DMS53 treated with DMSO at 0.1 percent for 48 hours (cell line): ENCODE measurements at regions not wholly inside any gene's neighbourhood (a gene's known extent, or its start where the extent isn't known, plus 50 kb on each side); places are given as distances from the start of the nearest gene placed in this dataset.
"Not testable (repeated sequence)": the region's sequence is repeated elsewhere in the genome, so short reads cannot be mapped to it uniquely, and the experiment has no call there.

Experiments used
- DNase-seq: peaks from one replicate; lab custom pipeline; 2025; ENCODE audit not compliant: unreplicated experiment; lab: John Stamatoyannopoulos, UW

- no peak for DNase-seq
These were observed 84.6 kb upstream of the ATP8B1 start for GRCh38 chr18:57887543-57888383.

GRCh38 chr18:57885931-57886330 is 82.8 kb upstream of the ATP8B1 start:
- DNase-seq: peak; percentile 24

- DNase-seq: no peak
These were observed 79.3 kb upstream of the ATP8B1 start for GRCh38 chr18:57882465-57882864.

- DNase-seq: peak; percentile 93
These were observed 78.8 kb upstream of the ATP8B1 start for GRCh38 chr18:57881818-57882413.

GRCh38 chr18:57879924-57880323 is 76.8 kb upstream of the ATP8B1 start:
- DNase-seq: not testable (repeated sequence)

- no peak for DNase-seq
These were observed 66.1 kb upstream of the ATP8B1 start for GRCh38 chr18:57869221-57869620.

GRCh38 chr18:57866355-57866754 is 63.2 kb upstream of the ATP8B1 start:
- no peak for DNase-seq

GRCh38 chr18:57864615-57865121 is 61.6 kb upstream of the ATP8B1 start:
- DNase-seq: no peak

- no peak for DNase-seq
These were observed 60.6 kb upstream of the ATP8B1 start for GRCh38 chr18:57863706-57864105.

- peak; percentile 75 for DNase-seq
These were observed 56.2 kb upstream of the ATP8B1 start for GRCh38 chr18:57859314-57859713.

- DNase-seq: no peak
These were observed 53.6 kb upstream of the ATP8B1 start for GRCh38 chr18:57856557-57857280.

- DNase-seq: no peak
These were observed 53.0 kb upstream of the ATP8B1 start for GRCh38 chr18:57856128-57856527.

GRCh38 chr18:57855551-57855950 is 52.4 kb upstream of the ATP8B1 start:
- DNase-seq: no peak

- no peak for DNase-seq
These were observed 51.6 kb upstream of the ATP8B1 start for GRCh38 chr18:57854726-57855125.

- no peak for DNase-seq
These were observed 50.7 kb upstream of the ATP8B1 start for GRCh38 chr18:57853864-57854263.

GRCh38 chr18:57853133-57853532 is 50.0 kb upstream of the ATP8B1 start:
- DNase-seq: no peak
